ENCODE measurements at regions not wholly inside any gene's neighbourhood (a gene's known extent, or its start where the extent isn't known, plus 50 kb on each side); places are given as distances from the start of the nearest gene placed in this dataset.
"Not testable (repeated sequence)": the region's sequence is repeated elsewhere in the genome, so short reads cannot be mapped to it uniquely, and the experiment has no call there.

- DNase-seq, result no peak
Observed at GRCh38 chr4:37771771-37772170, 54.7 kb upstream of the PGM2 start.

- DNase-seq, result peak; percentile 32
Observed at GRCh38 chr4:37770016-37770415, 56.5 kb upstream of the PGM2 start.

- peak; percentile 63 for DNase-seq
Observed at GRCh38 chr4:37769391-37769989, 57.0 kb upstream of the PGM2 start.

GRCh38 chr4:37767546-37767945 is 58.9 kb upstream of the PGM2 start:
- DNase-seq, result peak; percentile 78

- no peak for DNase-seq
Observed at GRCh38 chr4:37767019-37767418, 59.5 kb upstream of the PGM2 start.

GRCh38 chr4:37765741-37766140 is 60.7 kb upstream of the PGM2 start:
- DNase-seq, result no peak

GRCh38 chr4:37763831-37764230 is 62.7 kb upstream of the PGM2 start:
- DNase-seq, result no peak

GRCh38 chr4:37762991-37763368 is 63.5 kb upstream of the PGM2 start:
- DNase-seq, result no peak

- peak; percentile 75 for DNase-seq
Observed at GRCh38 chr4:37762294-37762990, 64.0 kb upstream of the PGM2 start.

- peak; percentile 42 for DNase-seq
Observed at GRCh38 chr4:37760840-37761239, 65.6 kb upstream of the PGM2 start.

- no peak for DNase-seq
Observed at GRCh38 chr4:37759833-37760232, 66.7 kb upstream of the PGM2 start.

GRCh38 chr4:37758226-37758625 is 68.3 kb upstream of the PGM2 start:
- peak; percentile 73 for DNase-seq

GRCh38 chr4:37757761-37758160 is 68.7 kb upstream of the PGM2 start:
- DNase-seq, result peak; percentile 18

- no peak for DNase-seq
Observed at GRCh38 chr4:37757121-37757520, 69.4 kb upstream of the PGM2 start.

- peak; percentile 54 for DNase-seq
Observed at GRCh38 chr4:37754410-37755185, 68.4 kb upstream of the RELL1 start.

GRCh38 chr4:37749398-37749988 is 63.3 kb upstream of the RELL1 start:
- DNase-seq, result no peak

- DNase-seq, result peak; percentile 71
Observed at GRCh38 chr4:37748485-37748884, 62.3 kb upstream of the RELL1 start.

GRCh38 chr4:37747772-37748330 is 61.7 kb upstream of the RELL1 start:
- DNase-seq, result no peak

- not testable (repeated sequence) for DNase-seq
Observed at GRCh38 chr4:37746852-37747251, 60.7 kb upstream of the RELL1 start.

GRCh38 chr4:37745946-37746345 is 59.8 kb upstream of the RELL1 start:
- DNase-seq, result no peak

- DNase-seq, result no peak
Observed at GRCh38 chr4:37742149-37742548, 56.0 kb upstream of the RELL1 start.

GRCh38 chr4:37741564-37741963 is 55.4 kb upstream of the RELL1 start:
- no peak for DNase-seq

- peak; percentile 72 for DNase-seq
Observed at GRCh38 chr4:37740546-37740945, 54.4 kb upstream of the RELL1 start.
